CD4-positive, alpha-beta T cell treated with Interleukin-17A for 1 hour (primary cell): ENCODE measurements at regions not wholly inside any gene's neighbourhood (a gene's known extent, or its start where the extent isn't known, plus 50 kb on each side); places are given as distances from the start of the nearest gene placed in this dataset.

ENCODE experiments used
- DNase-seq: peaks from one replicate; pipeline ENCODE4 v3.0.0-alpha.2; 2020

- no peak for DNase-seq
Measured at GRCh38 chr18:73961804-73962203, 185.8 kb downstream of the FBXO15 start.

- DNase-seq = no peak
Measured at GRCh38 chr18:73959352-73959751, 188.3 kb downstream of the FBXO15 start.

- no peak for DNase-seq
Measured at GRCh38 chr18:73954268-73954667, 193.4 kb downstream of the FBXO15 start.

GRCh38 chr18:73952296-73952946 lies 195.2 kb downstream of the FBXO15 start:
- no peak for DNase-seq

GRCh38 chr18:73950116-73950700 lies 197.4 kb downstream of the FBXO15 start:
- no peak for DNase-seq

GRCh38 chr18:73948497-73948896 lies 199.1 kb downstream of the FBXO15 start:
- DNase-seq = no peak

- no peak for DNase-seq
Measured at GRCh38 chr18:73948084-73948483, 199.6 kb downstream of the FBXO15 start.

GRCh38 chr18:73947180-73947921 lies 200.3 kb downstream of the FBXO15 start:
- DNase-seq = no peak

GRCh38 chr18:73945130-73945792 lies 202.4 kb downstream of the FBXO15 start:
- DNase-seq = no peak

- no peak for DNase-seq
Measured at GRCh38 chr18:73944715-73945114, 202.9 kb downstream of the FBXO15 start.

- no peak for DNase-seq
Measured at GRCh38 chr18:73943763-73944162, 203.9 kb downstream of the FBXO15 start.

GRCh38 chr18:73942956-73943355 lies 204.7 kb downstream of the FBXO15 start:
- DNase-seq = no peak

GRCh38 chr18:73942081-73942625 lies 205.5 kb downstream of the FBXO15 start:
- DNase-seq = no peak

GRCh38 chr18:73940721-73941120 lies 206.9 kb downstream of the FBXO15 start:
- no peak for DNase-seq

GRCh38 chr18:73939391-73939790 lies 208.2 kb downstream of the FBXO15 start:
- DNase-seq = no peak

- DNase-seq = no peak
Measured at GRCh38 chr18:73933685-73934084, 213.9 kb downstream of the FBXO15 start.

- no peak for DNase-seq
Measured at GRCh38 chr18:73932976-73933375, 214.7 kb downstream of the FBXO15 start.

- DNase-seq = no peak
Measured at GRCh38 chr18:73927496-73927895, 220.1 kb downstream of the FBXO15 start.

GRCh38 chr18:73924836-73925235 lies 222.8 kb downstream of the FBXO15 start:
- no peak for DNase-seq

GRCh38 chr18:73924307-73924706 lies 223.3 kb downstream of the FBXO15 start:
- no peak for DNase-seq

GRCh38 chr18:73923866-73924265 lies 223.8 kb downstream of the FBXO15 start:
- no peak for DNase-seq

- DNase-seq = no peak
Measured at GRCh38 chr18:73920033-73920432, 227.6 kb downstream of the FBXO15 start.

GRCh38 chr18:73918816-73919215 lies 228.8 kb downstream of the FBXO15 start:
- DNase-seq = no peak
